HAP-1 (cell line): ENCODE measurements at regions not wholly inside any gene's neighbourhood (a gene's known extent, or its start where the extent isn't known, plus 50 kb on each side); places are given as distances from the start of the nearest gene placed in this dataset.

Experiments used
- DNase-seq, 2 experiments: peaks; one replicate each; pipeline ENCODE4 v3.0.0-alpha.2; 2016 to 2020; ENCODE audit warnings: low spot score in 2 of 2
- H3K27me3 ChIP-seq: fragments of 250-450 bp; sonication (Bioruptor Pico); 2 replicates; pipeline ENCODE4 v1.5.1; 2020; ENCODE audit warnings: low read depth, mild to moderate bottlenecking, moderate library complexity
- H3K36me3 ChIP-seq: fragments of 250-450 bp; sonication (Bioruptor Pico); replicated peaks from 2 replicates; pipeline ENCODE4 v1.5.1; 2020; ENCODE audit warnings: mild to moderate bottlenecking
- H3K4me1 ChIP-seq: fragments of 250-450 bp; sonication (Bioruptor Pico); 2 replicates; pipeline ENCODE4 v1.5.1; 2020; ENCODE audit warnings: mild to moderate bottlenecking
- H3K4me3 ChIP-seq: fragments of 250-450 bp; sonication (Bioruptor Pico); 2 replicates; pipeline ENCODE4 v1.5.1; 2020; ENCODE audit warnings: mild to moderate bottlenecking, moderate library complexity
- H3K9me3 ChIP-seq: fragments of 250-450 bp; sonication (Bioruptor Pico); 2 replicates; pipeline ENCODE4 v1.5.1; 2020; ENCODE audit warnings: mild to moderate bottlenecking, moderate library complexity
- in situ Hi-C: fragments of 300-500 bp; cut with MboI; formaldehyde crosslinking; loops from 3 replicates; pipeline ENCODE4 v1.14.3; 2020; ENCODE audit warnings: low sequenced_read_pairs, inconsistent platforms, mixed read lengths

GRCh38 chr9:80294955-80295354 is 723.2 kb downstream of the TLE4 start:
- DNase-seq = no peak
- Histone ChIP-seq H3K27me3 (no peaks in the 10 kb centered on the region), H3K9me3 (no peaks in the 10 kb centered on the region), H3K4me1 (no peaks in the 10 kb centered on the region), H3K36me3 (no peaks in the 10 kb centered on the region), H3K4me3 (no peak overlapping the region)
- in situ Hi-C loops = no loop called here

- Histone ChIP-seq H3K27me3 (no peaks in the 10 kb centered on the region), H3K36me3 (no peaks in the 10 kb centered on the region), H3K4me1 (no peaks in the 10 kb centered on the region), H3K4me3 (no peak overlapping the region), H3K9me3 (no peaks in the 10 kb centered on the region)
- DNase-seq = no peak
- in situ Hi-C loops = no loop called here
Observed at GRCh38 chr9:80294318-80294717, 722.6 kb downstream of the TLE4 start.

GRCh38 chr9:80292231-80292630 is 720.5 kb downstream of the TLE4 start:
- Histone ChIP-seq H3K4me1 (no peaks in the 10 kb centered on the region), H3K36me3 (no peaks in the 10 kb centered on the region), H3K9me3 (no peaks in the 10 kb centered on the region), H3K27me3 (no peaks in the 10 kb centered on the region), H3K4me3 (no peak overlapping the region)
- no peak for DNase-seq
- in situ Hi-C loops = no loop called here

GRCh38 chr9:80285326-80285725 is 713.6 kb downstream of the TLE4 start:
- H3K4me3 ChIP-seq = no peak overlapping the region
- H3K9me3 ChIP-seq = no peaks in the 10 kb centered on the region
- no peaks in the 10 kb centered on the region for H3K36me3 ChIP-seq
- no peaks in the 10 kb centered on the region for H3K27me3 ChIP-seq
- in situ Hi-C loops = no loop called here
- DNase-seq = no peak
- no peaks in the 10 kb centered on the region for H3K4me1 ChIP-seq

- DNase-seq = no peak
- in situ Hi-C loops = no loop called here
- H3K36me3 ChIP-seq = no peaks in the 10 kb centered on the region
- no peaks in the 10 kb centered on the region for H3K27me3 ChIP-seq
- no peak overlapping the region for H3K4me3 ChIP-seq
- no peaks in the 10 kb centered on the region for H3K4me1 ChIP-seq
- H3K9me3 ChIP-seq = no peaks in the 10 kb centered on the region
Observed at GRCh38 chr9:80282766-80283165, 711.0 kb downstream of the TLE4 start.

GRCh38 chr9:80259079-80259478 is 687.3 kb downstream of the TLE4 start:
- H3K36me3 ChIP-seq = no peaks in the 10 kb centered on the region
- no peaks in the 10 kb centered on the region for H3K27me3 ChIP-seq
- in situ Hi-C loops = no loop called here
- no peak for DNase-seq
- H3K9me3 ChIP-seq = no peaks in the 10 kb centered on the region
- no peaks in the 10 kb centered on the region for H3K4me1 ChIP-seq
- no peak overlapping the region for H3K4me3 ChIP-seq

GRCh38 chr9:80251778-80252177 is 680.0 kb downstream of the TLE4 start:
- no peaks in the 10 kb centered on the region for H3K9me3 ChIP-seq
- H3K27me3 ChIP-seq = no peaks in the 10 kb centered on the region
- no peaks in the 10 kb centered on the region for H3K36me3 ChIP-seq
- no peaks in the 10 kb centered on the region for H3K4me1 ChIP-seq
- in situ Hi-C loops = no loop called here
- H3K4me3 ChIP-seq = no peak overlapping the region
- DNase-seq = no peak

GRCh38 chr9:80242022-80242421 is 670.3 kb downstream of the TLE4 start:
- H3K27me3 ChIP-seq = no peaks in the 10 kb centered on the region
- H3K9me3 ChIP-seq = no peaks in the 10 kb centered on the region
- no peaks in the 10 kb centered on the region for H3K36me3 ChIP-seq
- no peak for DNase-seq
- no peaks in the 10 kb centered on the region for H3K4me1 ChIP-seq
- in situ Hi-C loops = no loop called here
- H3K4me3 ChIP-seq = no peak overlapping the region

- Histone ChIP-seq H3K27me3 (no peaks in the 10 kb centered on the region), H3K4me1 (no peaks in the 10 kb centered on the region), H3K9me3 (no peaks in the 10 kb centered on the region), H3K36me3 (no peaks in the 10 kb centered on the region), H3K4me3 (no peak overlapping the region)
- no peak for DNase-seq
- in situ Hi-C loops = no loop called here
Observed at GRCh38 chr9:80235752-80236151, 664.0 kb downstream of the TLE4 start.

- H3K4me3 ChIP-seq = no peak overlapping the region
- H3K36me3 ChIP-seq = no peaks in the 10 kb centered on the region
- no peak for DNase-seq
- no peaks in the 10 kb centered on the region for H3K4me1 ChIP-seq
- in situ Hi-C loops = no loop called here
- H3K9me3 ChIP-seq = no peaks in the 10 kb centered on the region
- H3K27me3 ChIP-seq = no peaks in the 10 kb centered on the region
Observed at GRCh38 chr9:80233906-80234305, 662.1 kb downstream of the TLE4 start.

GRCh38 chr9:80233102-80233843 is 661.5 kb downstream of the TLE4 start:
- Histone ChIP-seq H3K4me3 (no peak overlapping the region), H3K36me3 (no peaks in the 10 kb centered on the region), H3K4me1 (no peaks in the 10 kb centered on the region), H3K27me3 (no peaks in the 10 kb centered on the region), H3K9me3 (no peaks in the 10 kb centered on the region)
- in situ Hi-C loops = no loop called here
- DNase-seq = no peak

GRCh38 chr9:80231318-80232236 is 659.8 kb downstream of the TLE4 start:
- no peaks in the 10 kb centered on the region for H3K27me3 ChIP-seq
- no peaks in the 10 kb centered on the region for H3K9me3 ChIP-seq
- H3K4me3 ChIP-seq = no peak overlapping the region
- no peaks in the 10 kb centered on the region for H3K36me3 ChIP-seq
- no peaks in the 10 kb centered on the region for H3K4me1 ChIP-seq
- no peak for DNase-seq
- in situ Hi-C loops = no loop called here

GRCh38 chr9:80223897-80224296 is 652.1 kb downstream of the TLE4 start:
- no peak for DNase-seq
- in situ Hi-C loops = no loop called here
- no peaks in the 10 kb centered on the region for H3K9me3 ChIP-seq

GRCh38 chr9:80222466-80223169 is 650.9 kb downstream of the TLE4 start:
- no peak overlapping the region for H3K4me3 ChIP-seq
- no peaks in the 10 kb centered on the region for H3K9me3 ChIP-seq
- no peaks in the 10 kb centered on the region for H3K36me3 ChIP-seq
- DNase-seq = no peak
- in situ Hi-C loops = no loop called here
- no peaks in the 10 kb centered on the region for H3K27me3 ChIP-seq
- H3K4me1 ChIP-seq = no peaks in the 10 kb centered on the region

More at GRCh38 chr9:80223897-80224296, 652.1 kb downstream of the TLE4 start:
- no peak overlapping the region for H3K4me3 ChIP-seq
- H3K4me1 ChIP-seq = no peaks in the 10 kb centered on the region
- no peaks in the 10 kb centered on the region for H3K27me3 ChIP-seq
- H3K36me3 ChIP-seq = no peaks in the 10 kb centered on the region
